HG02798 (cell line): ENCODE measurements at regions not wholly inside any gene's neighbourhood (a gene's known extent, or its start where the extent isn't known, plus 50 kb on each side); places are given as distances from the start of the nearest gene placed in this dataset.

Experiments used
- ATAC-seq: cut with Tn5 transposase; IDR thresholded peaks from one replicate; pipeline ENCODE4 v1.9.1; 2021; ENCODE audit warnings: mild to moderate bottlenecking; ENCODE audit not compliant: unreplicated experiment, poor library complexity

DNA sequence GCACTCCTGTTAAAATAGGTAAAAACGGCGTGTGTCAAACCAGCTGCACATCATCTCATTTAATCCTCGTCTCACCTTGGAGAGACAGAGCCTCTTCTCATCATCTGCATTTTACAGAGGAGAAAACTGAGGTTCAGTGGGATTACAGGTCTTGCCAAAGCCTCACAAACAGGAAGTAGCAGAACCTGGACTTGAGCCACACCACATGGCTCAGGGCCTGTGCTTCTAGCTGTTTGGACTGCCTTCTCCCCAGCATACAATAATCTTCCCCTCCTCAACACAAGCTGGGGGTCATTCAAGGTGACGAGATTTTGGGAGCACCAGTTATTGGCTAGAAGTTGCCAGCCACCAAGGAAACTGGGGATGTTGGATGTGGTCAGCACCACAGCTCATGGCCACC, 167.9 kb upstream of the ZC3H12A start:
- no peak for ATAC-seq

DNA sequence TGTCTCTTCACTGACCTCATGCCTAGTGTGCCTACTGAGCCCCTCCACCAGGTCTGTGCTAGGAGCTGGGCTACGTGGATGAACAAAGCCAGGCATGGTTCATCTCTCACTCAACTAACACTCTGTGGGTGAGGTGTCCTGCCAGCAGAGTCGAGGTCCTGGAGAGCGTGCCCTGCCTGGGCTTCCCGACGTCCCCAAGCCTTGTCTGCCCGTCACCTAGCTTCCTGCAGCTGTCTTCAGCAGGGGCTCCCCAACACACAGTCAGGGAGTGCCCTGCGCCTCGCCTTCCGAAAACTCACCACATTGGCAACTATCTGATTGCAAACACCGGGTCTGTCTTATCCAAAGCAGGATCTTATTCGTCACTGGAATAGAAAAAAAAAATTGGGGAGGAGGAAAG, 167.5 kb upstream of the ZC3H12A start:
- ATAC-seq = no peak

DNA sequence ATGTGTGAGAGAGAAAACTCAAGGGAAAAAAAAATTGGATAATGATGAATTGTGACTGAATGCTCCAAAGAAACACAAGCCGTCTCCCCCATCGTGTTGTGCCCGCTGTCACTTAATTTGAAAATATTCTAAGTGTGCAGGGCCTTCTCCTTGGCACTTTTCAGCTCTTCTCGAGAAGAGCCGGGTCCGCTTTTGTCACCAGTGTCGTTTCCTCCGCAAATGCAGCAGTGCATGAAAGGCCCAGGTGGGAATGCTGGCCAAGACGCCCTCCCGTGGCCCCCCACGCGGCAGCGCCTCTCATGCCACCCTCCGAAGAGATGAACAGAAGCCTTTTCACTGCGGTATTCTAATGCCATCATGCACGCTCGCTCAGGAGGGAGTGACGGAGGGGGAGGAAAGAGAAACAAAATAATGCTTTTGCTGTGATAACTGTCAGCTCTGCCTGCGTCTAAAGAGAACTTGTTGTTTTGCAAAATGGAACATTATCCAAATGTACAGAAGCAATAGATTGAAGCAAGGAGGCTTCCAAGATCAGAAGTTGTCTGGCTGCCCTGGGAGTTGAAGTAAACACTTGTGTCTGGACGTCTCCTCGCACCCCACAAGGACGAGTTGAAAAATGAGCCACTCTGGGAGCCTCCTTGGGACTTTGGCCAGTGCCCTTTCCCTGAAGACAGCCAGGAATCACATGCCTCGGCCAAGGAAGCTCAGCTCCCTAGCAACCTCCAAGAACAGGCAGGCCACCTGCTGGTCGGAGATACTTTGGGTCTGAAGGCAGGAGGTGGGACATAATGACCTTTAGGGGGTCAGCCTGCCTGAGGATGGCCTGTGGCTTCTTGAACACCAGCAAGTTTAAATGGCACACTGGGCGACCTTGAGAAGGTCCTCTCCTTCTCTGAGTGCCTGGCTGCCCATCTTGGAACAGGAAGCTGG, 166.1 kb upstream of the ZC3H12A start:
- no peak for ATAC-seq

DNA sequence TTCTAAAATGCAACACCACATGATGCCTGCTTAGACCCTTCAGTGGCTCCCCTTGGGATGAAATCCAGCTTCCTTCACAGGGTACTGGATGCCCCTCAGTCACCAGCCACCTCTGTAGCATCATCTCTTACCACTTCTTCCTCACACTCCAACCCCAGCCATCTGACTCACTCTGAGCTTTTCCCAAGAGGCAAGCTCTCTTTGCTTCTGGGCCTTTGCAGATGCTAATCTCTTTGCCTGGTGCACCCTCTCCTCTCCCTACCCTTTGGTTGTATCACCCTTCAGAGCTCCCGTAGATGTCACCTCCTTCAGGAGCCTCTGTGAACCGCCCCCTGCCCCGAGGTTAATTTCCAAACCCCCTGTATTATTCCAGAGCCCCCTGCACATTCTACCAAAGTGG, 164.8 kb upstream of the ZC3H12A start:
- no peak for ATAC-seq

DNA sequence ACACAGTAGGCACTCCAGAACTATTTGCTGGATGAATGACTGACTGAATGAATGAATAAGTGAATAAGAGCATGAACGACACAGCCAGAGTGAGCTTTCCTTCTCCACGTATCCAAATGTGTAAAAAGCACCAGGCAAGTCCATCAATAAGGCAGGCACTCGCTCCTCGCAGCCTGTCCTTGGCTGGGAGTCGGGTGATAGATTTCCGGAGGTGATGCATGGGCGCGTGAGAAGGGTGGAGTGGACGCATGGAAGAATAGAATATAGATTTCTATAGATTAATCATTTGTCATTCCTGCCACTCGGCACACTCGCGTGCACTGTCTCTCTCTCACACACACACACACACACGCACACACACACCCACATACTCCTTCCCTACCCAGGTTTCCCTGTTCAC, 164.3 kb upstream of the ZC3H12A start:
- no peak for ATAC-seq

DNA sequence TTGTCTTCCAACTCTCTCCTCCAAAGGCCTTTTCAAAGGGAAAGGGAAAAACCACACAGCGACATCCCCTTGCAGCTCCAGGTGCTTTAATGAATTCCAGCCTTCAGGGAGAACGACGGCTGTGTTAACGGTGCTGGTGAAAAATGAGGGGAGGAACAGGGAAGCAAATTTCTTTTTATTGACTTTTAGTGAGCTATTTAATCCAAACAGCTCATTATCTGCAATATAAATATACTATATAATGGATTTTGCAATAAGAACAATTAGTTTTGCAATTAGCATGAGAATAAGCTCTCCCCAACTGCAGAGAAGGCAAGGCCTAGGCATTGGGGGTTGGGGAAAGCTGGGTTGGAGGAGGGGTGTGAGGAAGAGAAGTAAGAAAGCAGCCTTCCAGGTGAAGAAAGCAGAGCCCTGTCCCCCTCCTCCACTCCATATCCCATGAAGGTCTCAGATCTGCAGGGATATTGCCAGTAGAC, 159.0 kb upstream of the ZC3H12A start:
- ATAC-seq = no peak

DNA sequence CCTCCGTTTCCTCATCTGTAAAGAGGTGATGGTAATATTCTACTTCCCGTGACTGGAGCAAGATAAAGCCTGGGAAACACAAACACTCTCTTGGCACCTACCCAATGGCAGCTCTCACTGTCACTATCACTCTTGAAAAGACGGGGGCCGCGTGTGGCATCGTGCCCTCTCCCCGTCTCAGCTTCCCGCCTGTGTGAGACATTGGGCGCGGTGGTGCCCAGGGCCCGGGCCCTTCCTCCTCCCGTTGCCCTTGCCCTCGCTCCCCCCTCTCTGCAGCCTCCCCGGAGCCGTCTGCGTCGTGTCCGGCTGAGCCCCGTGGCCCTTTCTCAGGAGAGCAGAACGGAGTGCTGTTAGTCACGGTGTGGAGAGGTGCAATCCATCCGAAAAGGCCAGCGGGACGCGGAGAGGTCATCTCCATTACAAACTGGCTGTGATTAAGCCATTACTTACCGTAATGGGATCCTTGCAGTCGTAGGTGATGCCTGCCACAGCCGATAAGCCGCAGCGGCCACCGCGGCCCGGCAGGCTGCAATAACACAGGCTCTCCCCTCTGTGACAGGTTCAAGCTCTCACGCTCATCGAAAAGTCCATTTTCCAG, 156.4 kb upstream of the ZC3H12A start:
- ATAC-seq = no peak

DNA sequence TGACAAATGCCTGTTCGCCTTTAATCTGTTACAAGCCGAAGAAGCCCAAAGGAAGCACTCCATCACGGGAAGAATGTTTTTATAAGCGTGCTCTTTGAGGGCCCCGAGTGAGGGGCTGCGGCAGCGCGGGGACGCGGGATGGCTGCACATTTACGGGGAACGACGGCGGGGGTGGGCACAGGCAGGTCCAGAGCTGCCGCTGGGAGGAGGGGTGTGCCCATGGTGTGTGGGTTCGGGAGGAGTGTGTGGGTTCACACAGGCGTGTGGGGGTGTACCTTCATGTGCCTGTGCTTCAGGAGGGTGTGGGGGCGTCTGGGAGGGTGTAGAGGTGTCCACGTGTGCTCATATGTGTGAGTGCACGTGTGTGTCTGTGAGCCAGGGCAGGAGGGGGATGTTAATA, 155.9 kb upstream of the ZC3H12A start:
- no peak for ATAC-seq

DNA sequence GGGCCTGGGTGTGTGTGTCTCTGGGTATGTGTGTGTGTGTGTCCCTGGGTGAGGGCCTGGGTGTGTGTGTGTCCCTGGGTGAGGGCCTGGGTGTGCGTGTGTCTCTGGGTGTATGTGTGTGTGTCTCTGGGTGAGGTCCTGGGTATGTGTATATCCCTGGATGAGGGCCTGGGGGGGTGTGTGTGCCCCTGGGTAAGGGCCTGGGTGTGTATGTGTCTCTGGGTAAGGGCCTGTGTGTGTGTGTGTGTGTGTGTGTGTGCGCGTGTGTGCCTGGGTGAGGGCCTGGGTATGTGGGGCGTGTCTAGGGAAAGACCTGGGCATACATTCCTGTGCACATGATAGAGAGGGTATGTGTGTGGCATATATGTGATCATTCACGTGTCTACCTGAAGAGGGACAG, 155.1 kb upstream of the ZC3H12A start:
- no peak for ATAC-seq

DNA sequence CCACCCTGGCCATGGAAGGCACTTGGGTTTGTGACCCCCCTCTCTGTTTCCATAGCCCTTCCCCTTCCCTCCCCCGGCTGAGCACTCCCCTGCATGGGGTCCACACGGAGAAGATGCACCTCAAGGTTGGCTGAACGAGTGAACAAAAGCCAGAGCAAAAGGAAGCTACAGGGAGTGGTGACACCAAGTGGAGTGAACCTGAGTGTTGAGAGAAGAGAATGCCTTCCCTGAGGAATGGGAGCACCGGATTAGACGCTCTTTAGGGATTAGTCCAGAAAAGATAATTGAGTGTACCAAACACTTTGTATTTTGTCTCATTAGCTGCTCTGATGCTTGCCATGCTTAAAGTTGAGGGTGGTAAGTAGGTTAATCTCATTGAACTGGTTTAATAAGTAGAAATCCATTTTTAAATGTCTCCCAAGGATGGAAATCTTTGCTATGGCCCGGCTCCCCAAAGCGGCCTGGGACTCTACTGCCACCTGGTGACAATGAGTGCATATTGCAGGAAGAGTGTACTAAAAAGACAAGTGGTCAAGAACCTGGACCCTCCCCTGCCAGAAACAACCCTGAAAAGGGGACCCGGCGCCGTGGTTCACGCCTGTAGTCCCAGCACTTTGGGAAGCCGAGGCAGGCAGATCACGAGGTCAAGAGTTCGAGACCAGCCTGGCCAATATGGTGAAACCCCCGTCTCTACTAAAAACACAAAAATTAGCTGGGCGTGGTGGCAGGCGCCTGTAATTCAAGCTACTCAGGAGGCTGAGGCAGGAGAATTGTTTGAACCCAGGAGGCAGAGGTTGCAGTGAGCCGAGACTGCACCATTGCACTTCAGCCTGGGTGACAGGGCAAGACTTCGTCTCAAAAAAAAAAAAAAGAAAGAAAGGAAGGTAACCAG, 150.6 kb upstream of the ZC3H12A start:
- ATAC-seq = no peak

DNA sequence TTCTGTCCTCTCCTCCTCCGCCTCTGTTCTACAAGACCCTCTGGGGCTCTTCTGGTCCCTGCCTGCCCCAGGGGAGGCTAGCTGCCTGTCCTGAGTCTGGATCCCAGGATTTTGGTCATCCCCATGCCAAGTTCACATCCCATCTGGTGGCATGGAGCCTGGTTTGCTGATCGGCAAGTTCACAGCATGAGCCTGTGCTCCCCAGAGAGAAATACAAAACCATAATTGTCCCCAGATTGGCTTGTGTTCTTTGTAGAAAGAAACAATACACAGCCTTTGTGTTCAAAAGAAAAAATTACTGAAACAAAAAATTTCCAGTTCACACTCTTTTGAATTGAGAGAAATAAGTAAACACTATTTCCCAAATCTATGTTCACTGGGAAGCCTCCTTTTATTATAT, 149.4 kb upstream of the ZC3H12A start:
- no peak for ATAC-seq

DNA sequence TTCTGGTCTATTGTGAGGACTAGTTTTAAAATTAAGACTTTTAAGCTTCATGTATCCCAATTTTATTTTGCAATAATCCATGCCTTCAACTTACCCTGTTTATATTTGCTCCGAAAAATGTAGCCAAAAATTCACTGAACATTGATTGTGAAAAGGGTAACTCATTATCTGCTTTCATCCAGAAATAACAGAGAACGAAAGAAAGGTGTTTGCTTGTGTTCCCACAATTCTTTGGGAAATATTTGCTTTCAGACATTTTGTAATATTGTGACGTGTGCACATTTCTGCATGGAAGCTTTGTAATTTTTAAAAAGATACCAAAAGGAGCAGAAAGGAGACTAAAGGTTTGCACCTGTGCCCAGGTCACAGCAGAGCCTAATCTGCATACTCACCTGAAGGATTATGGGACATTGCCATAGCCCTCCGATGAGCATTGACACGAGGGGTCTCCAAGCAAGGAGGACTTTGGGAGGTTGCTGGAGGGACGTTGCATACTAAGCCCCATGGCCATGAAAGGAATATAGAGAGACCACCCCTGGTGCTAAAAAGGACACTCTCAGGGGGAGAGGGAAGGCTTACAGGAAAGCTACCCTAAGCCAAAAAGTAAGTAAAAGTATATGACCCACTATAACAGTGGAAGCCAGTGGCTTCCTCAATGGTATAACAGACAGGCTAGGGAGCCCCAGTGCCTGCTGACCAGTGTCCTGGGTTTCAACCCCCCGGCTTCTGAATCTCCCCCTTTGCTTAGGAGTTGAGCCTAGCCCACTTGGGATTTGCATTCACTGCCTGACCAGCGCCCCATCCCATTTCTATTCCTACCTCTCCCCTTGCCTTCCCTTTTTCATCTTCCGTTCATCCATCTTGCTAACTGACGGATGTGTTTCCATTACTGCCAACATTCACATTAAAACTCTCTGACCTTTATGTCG, 148.6 kb upstream of the ZC3H12A start:
- no peak for ATAC-seq

DNA sequence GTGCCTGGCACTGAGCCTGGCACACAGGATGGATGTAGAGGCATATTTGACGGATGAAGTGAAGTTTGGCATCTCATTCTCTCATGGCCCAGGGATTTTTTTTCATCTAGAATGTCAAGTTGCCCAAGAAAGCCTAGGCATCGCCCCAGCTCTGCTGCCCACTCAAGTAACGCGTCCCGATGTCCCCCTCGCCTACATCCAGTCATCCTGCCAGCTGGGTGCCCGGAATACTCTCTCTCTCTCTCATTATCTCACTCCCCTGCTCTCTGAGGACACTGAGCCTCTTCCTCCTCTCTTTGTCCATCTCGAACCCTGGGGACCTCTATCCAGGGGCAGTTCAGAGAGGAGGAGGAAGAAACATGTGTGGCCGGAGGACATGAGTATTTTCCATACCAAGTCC, 142.3 kb upstream of the ZC3H12A start:
- ATAC-seq = no peak

DNA sequence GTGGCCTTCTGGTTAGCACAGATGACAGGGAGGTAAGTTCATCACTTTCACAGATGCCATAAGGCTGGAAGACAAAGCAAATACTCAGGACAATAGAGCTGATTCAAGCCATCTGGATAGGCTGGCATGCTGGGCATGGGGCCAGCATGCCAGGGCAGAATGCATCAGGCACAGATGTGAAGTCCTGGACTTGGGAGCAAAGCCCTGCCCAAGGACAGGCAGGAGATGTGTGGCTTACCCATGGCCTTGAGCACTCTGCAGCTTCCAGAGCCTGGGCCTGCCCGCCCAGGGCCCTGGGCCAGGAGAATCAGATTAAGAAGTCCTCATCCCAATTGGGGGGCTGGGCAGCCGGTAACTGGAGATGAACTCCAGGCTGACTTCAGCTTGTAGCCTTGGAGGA, 135.7 kb upstream of the ZC3H12A start:
- no peak for ATAC-seq

DNA sequence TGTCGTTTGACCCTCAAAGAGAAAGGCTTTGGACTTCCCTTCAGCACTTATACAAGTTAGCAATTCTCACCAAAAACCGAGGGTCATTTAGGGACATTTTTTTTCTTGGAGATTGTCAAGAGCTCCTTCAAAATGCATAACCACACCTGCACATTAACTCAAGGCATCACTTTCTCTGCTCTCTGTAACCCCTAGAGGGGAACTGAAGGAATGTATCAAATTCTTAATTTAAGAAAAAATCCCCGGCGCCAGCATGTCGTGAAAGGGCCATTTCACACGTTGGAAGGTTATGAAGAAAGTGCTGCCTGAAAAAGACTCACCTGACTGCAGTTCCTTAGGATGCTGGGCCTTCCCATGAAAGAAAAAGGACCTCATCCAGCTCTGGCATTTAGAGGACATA, 131.6 kb upstream of the ZC3H12A start:
- no peak for ATAC-seq

DNA sequence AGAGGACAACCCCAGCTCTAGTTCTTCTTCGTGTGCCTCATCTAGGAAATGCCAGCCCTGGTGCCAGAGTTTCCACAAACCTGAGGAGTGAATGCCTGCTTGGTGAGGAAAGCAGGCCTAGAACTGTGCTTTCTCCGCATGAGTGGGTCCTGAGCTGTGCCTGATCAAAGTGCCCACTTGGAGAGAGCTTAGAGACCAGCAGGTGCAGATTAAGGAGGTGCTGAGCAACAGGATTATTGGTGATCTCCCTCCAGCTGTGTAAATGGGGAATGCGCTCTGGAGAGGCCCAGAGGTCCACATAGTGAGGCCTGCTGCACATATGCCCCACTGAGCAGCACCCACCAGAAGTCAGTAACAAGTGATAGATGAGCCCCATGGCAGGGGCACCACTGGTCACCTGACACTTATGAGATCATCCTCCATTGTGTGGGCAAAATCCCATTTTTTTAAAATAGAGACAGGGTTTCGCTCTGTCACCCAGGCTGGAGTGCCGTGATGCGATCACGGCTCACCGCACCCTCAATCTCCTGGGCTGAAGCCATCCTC, 127.2 kb upstream of the ZC3H12A start:
- ATAC-seq = no peak

DNA sequence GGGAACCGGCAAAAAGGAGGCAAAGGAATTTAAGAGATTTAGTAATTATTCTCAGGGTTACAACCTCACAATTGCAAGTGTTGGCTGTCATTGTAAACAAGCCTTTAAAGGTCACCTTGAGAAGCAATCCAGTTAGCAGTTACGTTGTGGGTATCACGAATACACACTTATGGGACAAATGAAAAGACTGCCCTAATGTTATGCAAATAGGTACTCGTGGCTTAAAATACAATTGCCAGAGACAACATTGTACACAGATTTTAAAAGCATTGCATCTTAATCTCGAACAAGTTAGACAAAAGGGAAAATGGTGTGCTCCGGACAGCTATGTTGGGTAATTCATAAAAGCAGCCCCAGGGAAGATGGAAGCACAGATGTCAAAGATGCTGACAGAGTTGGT, 120.5 kb upstream of the ZC3H12A start:
- no peak for ATAC-seq

DNA sequence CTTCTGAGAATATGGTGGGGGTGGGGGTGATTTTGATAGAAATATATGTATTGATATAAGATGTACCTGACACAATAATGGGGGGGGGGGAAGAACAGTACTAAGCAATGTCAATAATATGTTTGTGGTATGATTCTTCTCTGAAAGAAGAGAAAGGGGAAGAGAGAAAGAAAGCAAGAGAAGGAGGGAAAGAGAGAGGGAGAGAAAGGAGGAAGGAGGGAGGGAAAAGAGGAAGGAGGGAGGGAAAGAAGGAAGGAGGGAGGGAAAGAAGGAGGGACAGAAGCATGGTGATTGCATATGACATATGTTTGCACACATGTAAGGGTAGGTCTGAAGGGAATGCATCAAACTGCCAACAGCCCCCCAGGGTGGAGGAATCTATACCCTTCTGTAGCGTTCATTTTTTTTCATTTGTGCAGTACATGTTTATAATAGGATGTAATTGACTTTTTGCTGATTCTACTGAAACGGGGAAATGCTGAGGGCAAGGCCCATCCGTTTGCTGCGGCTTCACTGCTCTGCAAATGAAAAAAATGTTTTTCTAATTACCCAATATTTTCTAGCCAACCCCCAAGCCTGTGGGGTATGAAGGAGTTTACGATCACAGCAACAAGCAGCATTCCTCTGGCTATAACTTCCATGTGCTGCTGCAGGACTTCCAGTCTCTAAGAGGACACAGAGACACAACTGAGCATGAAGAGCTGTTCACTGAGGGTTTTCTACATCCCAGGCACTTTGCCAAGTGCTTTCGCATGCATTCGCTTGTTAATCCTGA, 119.3 kb upstream of the ZC3H12A start:
- ATAC-seq = no peak

DNA sequence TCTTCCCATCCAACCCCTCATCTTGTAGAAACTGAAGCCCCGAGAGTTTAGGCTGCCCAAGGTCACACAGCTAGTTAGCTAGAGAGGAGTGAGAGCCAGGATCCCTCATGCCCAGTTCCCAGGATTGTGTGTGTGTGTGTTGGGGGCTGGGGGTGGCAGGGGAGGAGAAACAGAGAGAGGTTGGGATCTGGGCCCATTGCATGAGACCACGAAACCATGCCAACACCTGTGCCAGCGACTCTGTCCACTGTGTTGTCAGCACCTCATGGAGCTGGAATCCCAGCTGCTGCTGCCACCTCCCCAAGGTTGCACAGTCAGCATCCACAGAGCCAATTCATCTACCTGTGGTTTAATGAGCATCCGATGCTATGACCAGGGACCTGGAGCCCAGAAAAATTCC, 115.4 kb upstream of the ZC3H12A start:
- ATAC-seq = no peak
